ENCODE measurements at regions not wholly inside any gene's neighbourhood (a gene's known extent, or its start where the extent isn't known, plus 50 kb on each side); places are given as distances from the start of the nearest gene placed in this dataset.

GRCh38 chr3:181660337-181660736 lies 51.4 kb upstream of the SOX2 start:
- no peak for DNase-seq

- no peak for DNase-seq
Observed at GRCh38 chr3:181637456-181637855, 74.3 kb upstream of the SOX2 start.

- DNase-seq: no peak
Observed at GRCh38 chr3:181637056-181637455, 74.7 kb upstream of the SOX2 start.

- no peak for DNase-seq
Observed at GRCh38 chr3:181635141-181635540, 76.6 kb upstream of the SOX2 start.

- DNase-seq: no peak
Observed at GRCh38 chr3:181633556-181633955, 78.2 kb upstream of the SOX2 start.

- DNase-seq: no peak
Observed at GRCh38 chr3:181631901-181632300, 79.8 kb upstream of the SOX2 start.

GRCh38 chr3:181630853-181631252 lies 80.9 kb upstream of the SOX2 start:
- DNase-seq: no peak

GRCh38 chr3:181629711-181630110 lies 82.0 kb upstream of the SOX2 start:
- no peak for DNase-seq

GRCh38 chr3:181629029-181629428 lies 82.7 kb upstream of the SOX2 start:
- no peak for DNase-seq

- DNase-seq: no peak
Observed at GRCh38 chr3:181628384-181628783, 83.3 kb upstream of the SOX2 start.

- DNase-seq: no peak
Observed at GRCh38 chr3:181626036-181626435, 85.7 kb upstream of the SOX2 start.

- DNase-seq: no peak
Observed at GRCh38 chr3:181623924-181624694, 87.6 kb upstream of the SOX2 start.

GRCh38 chr3:181622365-181622764 lies 89.4 kb upstream of the SOX2 start:
- DNase-seq: no peak

- DNase-seq: no peak
Observed at GRCh38 chr3:181619897-181620296, 91.8 kb upstream of the SOX2 start.

GRCh38 chr3:181618260-181618659 lies 93.5 kb upstream of the SOX2 start:
- no peak for DNase-seq

GRCh38 chr3:181616088-181617070 lies 95.3 kb upstream of the SOX2 start:
- DNase-seq: no peak

- DNase-seq: no peak
Observed at GRCh38 chr3:181615666-181616065, 96.1 kb upstream of the SOX2 start.

GRCh38 chr3:181614878-181615277 lies 96.8 kb upstream of the SOX2 start:
- no peak for DNase-seq

- no peak for DNase-seq
Observed at GRCh38 chr3:181613813-181614212, 97.9 kb upstream of the SOX2 start.

- DNase-seq: no peak
Observed at GRCh38 chr3:181613191-181613590, 98.5 kb upstream of the SOX2 start.

- DNase-seq: no peak
Observed at GRCh38 chr3:181610973-181611265, 100.8 kb upstream of the SOX2 start.

- no peak for DNase-seq
Observed at GRCh38 chr3:181610083-181610972, 101.4 kb upstream of the SOX2 start.

Measured in KG1 (cell line).